Lung (tissue), 11 donors: ENCODE measurements at regions not wholly inside any gene's neighbourhood (a gene's known extent, or its start where the extent isn't known, plus 50 kb on each side); places are given as distances from the start of the nearest gene placed in this dataset.
A peak's percentile ranks its signal among the peaks of the same experiment; 100 is the strongest.

Source experiments
- ATAC-seq: fragments of 200-7000 bp; cut with Tn5 transposase; one replicate; pipeline ENCODE4 v1.9.1; 2020; ENCODE audit warnings: moderate number of reproducible peaks; ENCODE audit not compliant: insufficient read depth, low FRiP score
- DNase-seq, 3 donors: peaks; one replicate each; pipeline ENCODE4 v3.0.0-alpha.2; 2013 to 2017
- H3K27ac ChIP-seq, 2 donors: one replicate each; pipeline ENCODE4 v1.5.1; 2013; ENCODE audit warnings: mild to moderate bottlenecking in 2 of 2, moderate library complexity in 2 of 2, control low read depth in 1 of 2, inconsistent platforms in 1 of 2, low read depth in 1 of 2, low read length in 1 of 2
- H3K27me3 ChIP-seq, 3 donors: one replicate each; pipeline ENCODE4 v1.5.1; 2013; ENCODE audit warnings: low read length in 2 of 3; ENCODE audit not compliant: control insufficient read depth in 3 of 3, insufficient read depth in 3 of 3
- H3K36me3 ChIP-seq, 4 donors: one replicate each; pipeline ENCODE4 v1.5.1; 2013; ENCODE audit warnings: low read length in 4 of 4, mild to moderate bottlenecking in 1 of 4, moderate library complexity in 1 of 4; ENCODE audit not compliant: control insufficient read depth in 4 of 4, insufficient read depth in 4 of 4
- H3K4me1 ChIP-seq, 5 donors: one replicate each; pipeline ENCODE4 v1.5.1; 2013; ENCODE audit warnings: low read length in 5 of 5, mild to moderate bottlenecking in 2 of 5, moderate library complexity in 1 of 5; ENCODE audit not compliant: control insufficient read depth in 5 of 5, insufficient read depth in 5 of 5
- H3K4me3 ChIP-seq: one replicate; pipeline ENCODE4 v1.5.1; 2013; ENCODE audit warnings: mild to moderate bottlenecking, control low read depth, moderate library complexity
- H3K9ac ChIP-seq, 2 donors: one replicate each; pipeline ENCODE4 v1.5.1; 2013; ENCODE audit warnings: low read length in 2 of 2, control low read depth in 1 of 2; ENCODE audit not compliant: insufficient read depth in 1 of 2
- H3K9me3 ChIP-seq, 4 donors: one replicate each; pipeline ENCODE4 v1.5.1; 2013; ENCODE audit warnings: low read length in 3 of 4, mild to moderate bottlenecking in 1 of 4, moderate library complexity in 1 of 4; ENCODE audit not compliant: control insufficient read depth in 4 of 4, insufficient read depth in 3 of 4
- CTCF ChIP-seq: IDR thresholded peaks from 2 replicates; pipeline ENCODE4 v1.5.1; 2012; ENCODE audit warnings: mild to moderate bottlenecking; ENCODE audit errors: control extremely low read depth, extremely low read depth
- WGBS, 2 donors: extraction: QIAGEN DNeasy Blood & Tissue Kit; methylation state at CpG; one replicate each; pipeline ENCODE4 v1.1.7; 2013; 5-methylcytosine and 5-hydroxymethylcytosine counted together
- donor health status: control.
- donor health status: control.
- donor health status: Bipolar disorder and iron deficiency.
- donor health status: healthy.
- donor health status: DM: yes; HTN: yes; CAD: no.

- ATAC-seq (no peak), DNase-seq (no peak)
- H3K27ac ChIP-seq: peak overlapping the region in 1 of 2 donors; percentile 2
- WGBS, 2 donors: 67 to 72% methylated on average over 4 of the region's 4 CpGs
- peaks cover 0 to 15% (median 0%) of the 10 kb centered on the region in 5 donors for H3K4me1 ChIP-seq
- peaks cover 0 to 3% (median 0%) of the 10 kb centered on the region in 4 donors for H3K36me3 ChIP-seq
- H3K4me3 ChIP-seq: no peak overlapping the region
- TF ChIP-seq CTCF: no peak
- H3K27me3 ChIP-seq: no peaks in the 10 kb centered on the region
- no peak overlapping the region for H3K9ac ChIP-seq
- H3K9me3 ChIP-seq: no peaks in the 10 kb centered on the region
These were observed 51.5 kb downstream of the IRAG1 start for GRCh38 chr11:10641912-10642697.

- no peak for TF ChIP-seq CTCF
- no peak overlapping the region for H3K4me3 ChIP-seq
- no peaks in the 10 kb centered on the region for H3K9me3 ChIP-seq
- no peak for ATAC-seq
- no peak overlapping the region for H3K9ac ChIP-seq
- peak overlapping the region in 1 of 2 donors; percentile 2 for H3K27ac ChIP-seq
- WGBS, 2 donors: 67 to 77% methylated on average over 9 of the region's 9 CpGs
- no peaks in the 10 kb centered on the region for H3K27me3 ChIP-seq
- no peaks in the 10 kb centered on the region for H3K36me3 ChIP-seq
- peaks cover 0 to 7% (median 0%) of the 10 kb centered on the region in 5 donors for H3K4me1 ChIP-seq
- no peak for DNase-seq
These were observed 52.2 kb downstream of the IRAG1 start for GRCh38 chr11:10641177-10641911.

- ATAC-seq (no peak), DNase-seq (no peak)
- WGBS, 2 donors: 28 to 52% methylated on average over 3 of the region's 3 CpGs
- Histone ChIP-seq H3K27ac (no peak overlapping the region), H3K4me1 (peaks cover 0 to 6% (median 0%) of the 10 kb centered on the region in 5 donors), H3K9me3 (no peaks in the 10 kb centered on the region), H3K27me3 (no peaks in the 10 kb centered on the region), H3K36me3 (no peaks in the 10 kb centered on the region), H3K9ac (no peak overlapping the region), H3K4me3 (no peak overlapping the region)
- TF ChIP-seq CTCF: no peak
These were observed 53.2 kb downstream of the IRAG1 start for GRCh38 chr11:10640308-10640707.
